Skeletal muscle satellite cell (primary cell): ENCODE measurements at regions not wholly inside any gene's neighbourhood (a gene's known extent, or its start where the extent isn't known, plus 50 kb on each side); places are given as distances from the start of the nearest gene placed in this dataset.

Experiments used
- H3K27me3 ChIP-seq: 2 replicates; pipeline ENCODE4 v1.7.0; 2013; ENCODE audit warnings: low read length; ENCODE audit not compliant: control insufficient read depth, insufficient read depth
- H3K36me3 ChIP-seq: 2 replicates; pipeline ENCODE4 v1.7.0; 2013; ENCODE audit warnings: mild to moderate bottlenecking, control low read depth, low read length; ENCODE audit not compliant: insufficient read depth
- H3K4me1 ChIP-seq: 2 replicates; pipeline ENCODE4 v1.7.0; 2013; ENCODE audit warnings: low read length; ENCODE audit not compliant: control insufficient read depth, insufficient read depth
- H3K4me2 ChIP-seq: 2 replicates; pipeline ENCODE4 v1.7.0; 2013; ENCODE audit warnings: mild to moderate bottlenecking, low read length
- H3K4me3 ChIP-seq: 2 replicates; pipeline ENCODE4 v1.7.0; 2013; ENCODE audit warnings: low read length
- H3K9ac ChIP-seq: 2 replicates; pipeline ENCODE4 v1.7.0; 2013; ENCODE audit warnings: mild to moderate bottlenecking, low read depth, low read length, moderate library complexity
- H3K9me3 ChIP-seq: replicated peaks from 2 replicates; pipeline ENCODE4 v1.7.0; 2013; ENCODE audit warnings: mild to moderate bottlenecking, control low read depth, low read length

GRCh38 chr7:21358648-21359047, 69.2 kb upstream of the SP4 start:
- no peak overlapping the region for H3K9ac ChIP-seq
- H3K27me3 ChIP-seq = no peaks in the 10 kb centered on the region
- H3K4me2 ChIP-seq = no peak overlapping the region
- no peak overlapping the region for H3K4me3 ChIP-seq
- H3K4me1 ChIP-seq = no peaks in the 10 kb centered on the region
- no peaks in the 10 kb centered on the region for H3K36me3 ChIP-seq
- no peaks in the 10 kb centered on the region for H3K9me3 ChIP-seq

- Histone ChIP-seq H3K4me3 (no peak overlapping the region), H3K9ac (no peak overlapping the region), H3K4me1 (no peaks in the 10 kb centered on the region), H3K36me3 (no peaks in the 10 kb centered on the region), H3K9me3 (no peaks in the 10 kb centered on the region), H3K4me2 (no peak overlapping the region), H3K27me3 (no peaks in the 10 kb centered on the region)
These were observed 68.7 kb upstream of the SP4 start for GRCh38 chr7:21359163-21359562.

GRCh38 chr7:21361413-21362125, 66.3 kb upstream of the SP4 start:
- H3K36me3 ChIP-seq = no peaks in the 10 kb centered on the region
- H3K4me3 ChIP-seq = no peak overlapping the region
- H3K4me2 ChIP-seq = no peak overlapping the region
- H3K9me3 ChIP-seq = no peaks in the 10 kb centered on the region
- H3K27me3 ChIP-seq = no peaks in the 10 kb centered on the region
- no peaks in the 10 kb centered on the region for H3K4me1 ChIP-seq
- H3K9ac ChIP-seq = no peak overlapping the region

- H3K4me2 ChIP-seq = no peak overlapping the region
- no peaks in the 10 kb centered on the region for H3K27me3 ChIP-seq
- H3K9ac ChIP-seq = no peak overlapping the region
- no peak overlapping the region for H3K4me3 ChIP-seq
- no peaks in the 10 kb centered on the region for H3K9me3 ChIP-seq
- no peaks in the 10 kb centered on the region for H3K4me1 ChIP-seq
- no peaks in the 10 kb centered on the region for H3K36me3 ChIP-seq
These were observed 63.0 kb upstream of the SP4 start for GRCh38 chr7:21364801-21365271.

- Histone ChIP-seq H3K4me1 (no peaks in the 10 kb centered on the region), H3K36me3 (no peaks in the 10 kb centered on the region), H3K4me2 (no peak overlapping the region), H3K9me3 (no peaks in the 10 kb centered on the region), H3K4me3 (no peak overlapping the region), H3K27me3 (no peaks in the 10 kb centered on the region), H3K9ac (no peak overlapping the region)
These were observed 61.8 kb upstream of the SP4 start for GRCh38 chr7:21365866-21366624.

- Histone ChIP-seq H3K36me3 (no peaks in the 10 kb centered on the region), H3K4me3 (no peak overlapping the region), H3K4me1 (no peaks in the 10 kb centered on the region), H3K9me3 (no peaks in the 10 kb centered on the region), H3K9ac (no peak overlapping the region), H3K27me3 (no peaks in the 10 kb centered on the region), H3K4me2 (no peak overlapping the region)
These were observed 60.8 kb upstream of the SP4 start for GRCh38 chr7:21367081-21367480.

GRCh38 chr7:21367537-21367936, 60.3 kb upstream of the SP4 start:
- Histone ChIP-seq H3K9me3 (no peaks in the 10 kb centered on the region), H3K36me3 (no peaks in the 10 kb centered on the region), H3K9ac (no peak overlapping the region), H3K27me3 (no peaks in the 10 kb centered on the region), H3K4me3 (no peak overlapping the region), H3K4me2 (no peak overlapping the region), H3K4me1 (no peaks in the 10 kb centered on the region)

- no peak overlapping the region for H3K4me2 ChIP-seq
- no peak overlapping the region for H3K9ac ChIP-seq
- no peak overlapping the region for H3K4me3 ChIP-seq
- H3K9me3 ChIP-seq = no peaks in the 10 kb centered on the region
- no peaks in the 10 kb centered on the region for H3K27me3 ChIP-seq
- H3K4me1 ChIP-seq = no peaks in the 10 kb centered on the region
- no peaks in the 10 kb centered on the region for H3K36me3 ChIP-seq
These were observed 59.6 kb upstream of the SP4 start for GRCh38 chr7:21368317-21368716.

- H3K27me3 ChIP-seq = no peaks in the 10 kb centered on the region
These were observed 57.5 kb upstream of the SP4 start for GRCh38 chr7:21370283-21370982.

GRCh38 chr7:21371360-21371759, 56.5 kb upstream of the SP4 start:
- H3K9me3 ChIP-seq = no peaks in the 10 kb centered on the region
- H3K9ac ChIP-seq = no peak overlapping the region
- no peaks in the 10 kb centered on the region for H3K36me3 ChIP-seq
- H3K4me2 ChIP-seq = no peak overlapping the region
- no peak overlapping the region for H3K4me3 ChIP-seq
- no peaks in the 10 kb centered on the region for H3K4me1 ChIP-seq
- H3K27me3 ChIP-seq = no peaks in the 10 kb centered on the region

More at GRCh38 chr7:21370283-21370982, 57.5 kb upstream of the SP4 start:
- H3K4me1 ChIP-seq = no peaks in the 10 kb centered on the region
- H3K36me3 ChIP-seq = no peaks in the 10 kb centered on the region
- no peak overlapping the region for H3K9ac ChIP-seq
- H3K4me2 ChIP-seq = no peak overlapping the region
- H3K9me3 ChIP-seq = no peaks in the 10 kb centered on the region
- no peak overlapping the region for H3K4me3 ChIP-seq

GRCh38 chr7:21373031-21373430, 54.9 kb upstream of the SP4 start:
- Histone ChIP-seq H3K4me1 (no peaks in the 10 kb centered on the region), H3K36me3 (no peaks in the 10 kb centered on the region)

More at GRCh38 chr7:21373031-21373430, 54.9 kb upstream of the SP4 start:
- Histone ChIP-seq H3K9ac (no peak overlapping the region), H3K9me3 (no peaks in the 10 kb centered on the region), H3K4me2 (no peak overlapping the region), H3K4me3 (no peak overlapping the region), H3K27me3 (no peaks in the 10 kb centered on the region)
